NCI-H146 (cell line): ENCODE measurements at regions not wholly inside any gene's neighbourhood (a gene's known extent, or its start where the extent isn't known, plus 50 kb on each side); places are given as distances from the start of the nearest gene placed in this dataset.

Experiments
- DNase-seq: peaks from one replicate; lab custom pipeline; 2025; lab: John Stamatoyannopoulos, UW

DNA sequence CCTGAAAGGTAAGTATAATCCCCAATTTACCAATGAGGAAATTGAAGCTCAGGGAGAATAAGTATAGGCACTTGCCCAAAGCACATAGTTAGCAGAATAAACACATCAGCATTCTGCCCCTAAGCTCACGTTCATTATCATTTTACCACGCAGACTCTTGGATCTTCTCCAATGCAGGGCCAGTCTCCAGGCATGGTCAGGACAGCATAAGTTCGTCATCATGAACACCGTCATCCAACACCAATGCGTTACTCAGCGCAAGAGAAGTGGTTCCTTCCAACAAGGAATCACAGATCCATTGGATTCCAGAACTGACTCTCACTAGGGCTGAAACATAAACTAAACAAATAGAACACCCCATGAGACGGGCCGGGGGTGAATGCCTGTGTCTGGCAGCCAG, 86.5 kb upstream of the GPM6B start:
- DNase-seq: no peak

DNA sequence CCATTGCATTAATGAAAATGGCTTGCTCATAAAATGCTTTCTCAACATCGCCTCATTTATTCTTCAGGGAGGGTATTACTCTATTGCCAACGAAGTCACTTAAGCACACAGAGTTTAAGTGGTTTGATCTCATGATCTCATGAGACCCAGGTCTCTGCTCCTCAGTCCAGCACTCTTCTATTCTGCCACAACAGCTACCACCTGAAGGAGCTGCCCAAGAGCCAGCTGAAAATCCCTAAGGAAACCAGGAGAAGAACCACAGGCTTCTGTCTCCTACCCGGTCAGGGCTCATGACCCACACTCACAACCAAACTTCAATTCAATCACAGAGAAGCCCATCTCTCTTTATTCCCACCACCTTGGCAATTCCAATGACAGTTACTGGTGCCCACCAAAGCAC, 85.5 kb upstream of the GPM6B start:
- no peak for DNase-seq

DNA sequence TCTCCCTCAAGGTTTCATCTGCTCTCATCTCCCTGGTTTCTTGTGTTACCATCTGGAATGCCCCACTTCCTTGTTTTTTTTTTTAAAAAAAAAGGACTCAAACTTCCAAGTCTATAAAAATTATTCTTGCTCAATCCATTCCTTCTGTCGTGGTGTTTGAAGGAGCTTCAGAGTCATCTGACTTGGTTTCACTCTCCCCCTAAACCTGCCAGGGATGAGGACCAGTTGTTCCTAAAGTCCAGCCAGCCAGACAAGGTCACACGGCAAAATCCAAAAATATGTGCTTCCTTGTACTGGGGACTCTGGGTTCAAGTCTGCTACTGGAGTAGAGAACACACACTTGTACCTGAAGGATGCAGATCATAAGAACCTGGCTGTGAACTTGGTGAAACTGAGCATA, 84.5 kb upstream of the GPM6B start:
- no peak for DNase-seq

DNA sequence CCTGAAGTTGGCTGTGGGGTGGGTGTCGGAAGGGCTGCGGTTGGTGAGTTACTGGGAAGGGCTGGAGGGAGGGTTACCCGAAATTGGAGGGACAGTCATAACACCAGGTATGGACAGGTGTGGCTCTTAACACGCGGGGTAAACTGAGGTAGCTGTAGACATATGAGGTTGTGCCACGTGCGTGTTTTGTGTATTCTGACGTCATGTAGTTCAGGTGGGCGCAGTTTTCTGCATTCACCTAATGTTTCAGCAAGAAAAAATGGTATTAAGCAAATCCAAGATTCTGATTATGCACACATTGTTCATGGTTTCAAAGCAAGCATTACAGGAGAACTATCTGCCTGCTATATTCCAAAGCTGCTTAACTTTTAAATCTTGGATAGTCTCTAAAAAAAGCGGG, 83.5 kb upstream of the GPM6B start:
- DNase-seq: no peak

DNA sequence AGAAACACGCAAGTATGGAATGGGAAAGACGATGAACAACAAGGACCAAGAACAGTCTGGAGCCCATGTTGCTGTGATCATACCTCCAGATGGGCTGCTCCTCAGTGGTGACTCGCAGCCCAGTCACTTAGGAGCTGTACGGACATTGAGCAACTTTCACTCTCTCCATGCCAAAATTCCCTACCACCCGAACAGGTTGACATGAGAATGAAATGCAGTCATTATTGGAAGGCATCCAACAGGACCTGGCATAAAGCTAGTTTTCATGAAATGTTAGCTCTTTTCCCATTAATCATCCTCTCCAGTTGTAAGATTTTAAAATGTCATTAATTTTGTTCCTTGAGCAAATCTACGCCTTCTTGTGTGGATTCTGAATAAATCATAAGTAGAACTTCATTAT, 82.7 kb upstream of the GPM6B start:
- DNase-seq: no peak

DNA sequence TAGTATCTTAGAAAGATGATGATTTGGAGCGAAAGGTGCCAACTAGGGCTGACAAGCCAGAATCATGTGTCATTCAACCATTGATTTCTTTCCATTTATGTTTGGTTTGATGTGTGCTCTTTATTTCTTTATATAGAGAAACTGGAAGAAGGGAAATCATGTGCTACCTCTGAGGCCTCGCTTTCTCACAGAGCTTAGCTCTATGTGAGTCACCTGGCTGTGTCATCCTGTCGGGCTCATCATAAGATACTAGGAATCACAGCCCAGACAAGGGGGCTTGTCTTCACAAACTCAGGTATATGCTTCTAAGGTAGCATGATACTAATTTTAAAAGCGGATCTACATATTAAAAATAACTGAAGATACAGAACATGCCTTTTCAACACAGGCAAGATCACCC, 81.7 kb upstream of the GPM6B start:
- DNase-seq: no peak

DNA sequence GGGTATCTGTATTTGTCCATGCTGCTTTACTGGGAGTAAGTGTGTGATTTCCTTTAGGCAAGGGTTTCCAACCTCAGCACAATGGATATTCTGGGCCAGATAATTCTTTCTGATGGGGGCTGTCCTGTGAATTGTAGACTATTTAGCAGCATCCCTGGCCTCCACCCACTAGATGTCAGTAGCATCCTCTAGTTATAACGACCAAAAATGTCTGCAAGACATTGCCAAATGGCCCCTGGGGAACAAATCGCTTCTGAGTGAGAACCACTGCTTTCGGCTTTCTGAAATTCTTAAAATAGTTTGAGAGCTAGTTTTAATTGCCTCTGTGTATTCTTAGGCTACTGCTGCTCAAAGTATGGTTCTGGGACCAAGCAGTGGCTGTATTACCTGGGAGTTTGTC, 81.2 kb upstream of the GPM6B start:
- no peak for DNase-seq

DNA sequence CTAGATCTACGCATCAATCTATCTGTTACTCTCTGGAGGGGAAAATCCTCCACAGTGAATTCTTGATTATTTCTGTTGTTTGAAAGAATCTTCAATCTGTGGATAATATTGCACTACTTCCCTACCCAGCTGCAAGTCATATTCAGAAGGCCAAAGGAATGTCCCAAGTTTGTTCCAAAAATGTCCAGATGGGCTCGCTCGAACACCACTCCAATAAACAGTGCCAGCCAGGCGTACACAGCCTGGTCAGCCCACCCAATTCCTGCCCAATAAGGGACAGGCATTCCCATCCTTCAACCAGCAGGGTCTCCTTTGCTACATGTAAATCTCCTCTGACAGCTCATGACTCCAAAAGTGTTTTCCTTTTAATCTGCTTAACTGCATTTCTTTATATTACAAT, 80.7 kb upstream of the GPM6B start:
- no peak for DNase-seq

DNA sequence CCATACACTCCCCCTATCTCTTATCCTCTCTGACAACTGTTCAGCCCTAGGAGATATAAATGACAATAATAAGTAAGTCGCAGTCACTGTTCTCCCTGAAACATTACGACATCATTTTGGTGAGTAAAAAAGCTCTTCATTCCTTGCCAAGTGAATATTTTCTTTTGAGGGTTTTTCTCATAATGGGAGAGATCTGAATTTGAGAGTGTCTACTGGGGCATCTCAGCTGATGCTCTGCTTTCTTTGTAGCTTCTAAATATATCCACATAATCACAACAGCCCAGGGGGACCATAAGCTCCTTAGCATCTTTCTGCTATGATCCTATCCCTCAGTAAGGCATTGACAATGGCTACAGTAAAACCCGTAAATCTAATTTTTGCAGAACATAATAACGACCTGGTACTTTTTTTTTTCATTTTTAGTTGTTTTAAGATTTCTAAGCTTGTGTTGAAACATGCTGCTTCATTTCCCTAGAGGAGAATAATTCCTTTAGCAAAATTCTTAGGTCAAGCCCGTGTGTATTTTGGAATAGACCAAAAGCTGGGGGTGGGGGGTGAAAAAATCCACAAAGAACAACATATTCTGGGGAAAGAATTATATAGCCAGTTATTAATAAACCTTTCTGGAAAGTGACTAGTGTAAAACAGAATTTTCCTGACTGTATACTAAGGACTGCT, 78.1 kb upstream of the GPM6B start:
- no peak for DNase-seq

DNA sequence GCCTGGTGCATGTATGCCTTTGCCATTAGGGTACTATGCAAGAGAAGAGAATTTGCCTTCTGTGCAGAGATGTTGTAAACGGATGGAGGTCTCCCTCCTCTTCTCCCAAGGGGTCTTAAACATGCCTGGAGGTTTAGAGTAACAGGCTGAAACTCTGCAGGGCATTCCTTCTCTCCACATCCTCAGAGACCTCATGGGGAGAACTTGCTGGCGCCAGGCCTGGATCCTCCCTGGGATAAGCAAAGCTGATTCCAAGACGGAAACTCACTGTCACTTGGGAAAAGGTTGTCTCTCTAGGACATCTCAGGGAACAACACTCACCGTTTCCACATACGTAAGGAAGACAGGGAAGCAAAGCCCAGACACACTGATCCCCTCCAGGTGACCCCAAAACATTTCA, 76.9 kb upstream of the GPM6B start:
- no peak for DNase-seq

DNA sequence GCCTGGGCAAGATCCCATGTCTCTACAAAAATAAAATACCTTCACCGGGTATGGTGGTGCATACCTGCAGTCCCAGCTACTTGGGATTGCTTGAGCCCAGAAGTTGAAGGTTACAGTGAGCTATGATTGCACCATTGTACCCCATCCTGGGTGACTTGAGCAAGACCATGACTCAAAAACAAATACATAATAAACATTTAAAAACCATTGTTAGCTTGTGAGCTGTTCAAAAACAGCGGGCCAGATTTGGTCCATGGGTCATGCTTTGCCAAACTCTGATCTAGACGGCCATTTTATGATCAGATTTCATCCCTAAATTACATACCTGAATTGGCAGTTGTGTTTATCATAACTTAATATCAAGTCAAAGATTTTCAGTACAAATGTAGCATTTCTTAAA, 76.0 kb upstream of the GPM6B start:
- DNase-seq: no peak

DNA sequence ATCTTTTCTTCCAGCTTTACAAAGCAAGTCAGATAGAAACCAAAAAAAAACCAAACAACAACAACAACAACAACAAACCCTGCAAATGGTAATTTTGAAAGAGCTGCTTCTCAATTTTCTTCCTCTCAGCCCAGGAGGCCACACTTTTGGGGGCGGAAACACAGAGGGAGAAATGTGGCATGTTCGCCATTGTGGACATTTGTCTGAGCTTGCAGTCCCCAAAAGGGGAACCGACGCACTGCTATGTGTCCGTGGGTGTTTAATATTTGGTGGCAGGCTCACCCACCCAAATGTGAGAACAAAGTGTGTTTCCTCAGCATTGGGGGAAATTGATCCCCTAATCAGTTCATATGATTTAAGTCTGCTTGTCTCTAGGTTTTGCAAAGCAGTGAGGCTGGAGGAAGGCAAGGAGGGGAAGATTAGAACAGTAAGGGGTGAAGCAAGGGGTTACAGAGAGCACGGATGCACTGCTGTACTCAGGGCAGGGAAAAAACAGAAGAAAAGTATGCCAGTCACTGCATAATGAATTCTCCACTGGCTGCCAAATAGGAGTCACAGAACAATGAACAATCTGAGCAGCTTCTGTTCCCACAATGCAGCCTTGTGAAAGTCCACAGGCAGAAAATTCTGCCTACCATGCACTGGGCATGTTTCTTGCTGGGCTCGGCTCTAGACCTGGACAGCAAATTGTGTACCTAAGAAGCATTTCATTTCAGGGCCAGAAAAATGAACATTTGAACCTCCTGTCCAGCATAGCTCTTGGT, 74.7 kb upstream of the GPM6B start:
- DNase-seq: no peak

DNA sequence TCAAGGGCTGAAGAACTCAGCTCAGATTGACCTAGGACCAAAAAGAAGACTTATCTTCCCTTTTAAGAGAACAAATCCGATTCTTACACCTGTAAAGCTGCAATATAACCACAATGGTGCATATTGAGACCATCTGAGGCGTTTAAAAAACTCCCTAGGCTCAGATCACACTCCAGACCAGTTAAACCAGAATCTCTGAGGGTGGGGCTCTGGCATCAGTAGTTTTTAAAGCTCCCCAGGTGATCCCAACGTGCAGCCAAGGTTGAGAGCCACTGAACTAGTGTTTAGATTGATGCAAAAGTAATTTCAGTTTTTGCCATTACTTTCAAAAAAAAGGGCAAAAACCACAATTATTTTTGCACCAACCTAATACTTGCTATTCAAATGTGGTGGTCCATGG, 73.9 kb upstream of the GPM6B start:
- DNase-seq: no peak

DNA sequence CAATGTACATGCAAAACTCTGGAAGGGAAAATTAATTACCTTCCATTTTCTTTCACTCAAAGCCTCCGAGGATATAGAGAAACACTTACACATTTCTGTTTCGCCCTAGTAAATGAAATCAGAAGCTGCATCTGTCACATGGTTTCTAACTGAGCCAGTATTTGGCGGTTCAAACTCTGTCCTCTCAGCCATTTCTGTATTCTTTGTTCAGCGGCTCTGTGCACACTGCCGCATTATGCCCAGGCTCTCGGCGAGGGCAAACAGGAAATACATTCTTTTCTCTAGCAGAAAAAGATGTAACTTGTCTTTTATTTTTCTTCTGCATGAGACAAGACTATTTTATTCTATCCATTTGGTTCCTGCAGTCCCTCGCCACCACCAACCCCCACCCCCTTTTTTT, 71.4 kb upstream of the GPM6B start:
- DNase-seq: no peak

DNA sequence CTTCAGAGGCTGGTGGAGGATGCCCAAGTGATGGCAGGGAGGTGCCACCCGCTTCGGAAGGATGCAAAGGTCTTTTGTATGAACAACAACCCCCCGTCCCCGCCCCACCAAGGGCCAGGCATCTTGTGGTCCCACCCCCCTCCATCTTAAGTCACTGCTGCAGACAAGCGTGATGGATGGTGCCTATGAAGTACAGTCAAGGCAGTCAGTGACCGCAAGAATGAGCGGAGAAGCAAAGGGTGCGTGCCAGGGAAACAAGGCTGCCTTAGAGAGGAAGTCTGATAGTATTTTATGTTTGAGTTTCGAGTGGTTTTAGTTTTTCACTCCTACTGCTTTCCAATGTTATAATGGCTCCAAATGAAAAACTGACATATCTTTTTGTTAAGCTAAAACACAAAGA, 68.7 kb upstream of the GPM6B start:
- DNase-seq: no peak

DNA sequence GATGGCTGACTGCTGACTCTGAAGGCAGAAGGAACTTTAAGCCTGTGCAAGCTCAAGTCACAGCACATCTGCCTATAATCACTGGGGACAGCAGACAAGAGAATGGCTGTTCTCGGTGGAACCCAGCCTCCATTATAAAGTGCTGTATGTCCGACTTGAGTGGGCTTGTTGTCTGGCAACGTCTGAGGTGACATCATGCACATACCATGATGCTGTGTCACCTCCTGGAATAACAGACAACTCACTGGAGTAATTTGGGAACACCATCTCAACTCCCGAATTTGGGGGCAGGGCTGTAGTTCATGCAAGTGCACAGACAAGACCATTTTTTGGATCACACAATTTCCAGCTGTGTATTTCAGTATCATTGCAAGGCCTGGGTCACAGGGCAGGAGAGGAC, 59.8 kb upstream of the GPM6B start:
- no peak for DNase-seq

DNA sequence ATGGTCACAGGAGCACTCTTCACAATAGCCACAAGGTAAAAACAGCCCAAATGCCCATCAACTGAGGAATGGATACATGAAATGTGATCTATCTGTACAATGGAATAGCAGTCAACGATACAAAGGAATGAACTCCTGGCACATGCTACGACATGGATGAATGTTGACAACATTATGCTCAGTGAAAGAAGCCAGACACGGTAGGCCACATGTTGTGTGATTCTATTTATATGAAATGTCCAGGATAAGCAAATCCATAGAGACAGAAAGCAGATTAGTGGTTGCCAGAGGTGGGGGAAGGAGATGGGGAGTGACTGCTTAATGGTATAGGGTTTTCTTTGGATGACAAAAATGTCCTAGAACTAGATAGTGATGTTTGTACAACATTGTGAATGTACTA, 58.7 kb upstream of the GPM6B start:
- no peak for DNase-seq

DNA sequence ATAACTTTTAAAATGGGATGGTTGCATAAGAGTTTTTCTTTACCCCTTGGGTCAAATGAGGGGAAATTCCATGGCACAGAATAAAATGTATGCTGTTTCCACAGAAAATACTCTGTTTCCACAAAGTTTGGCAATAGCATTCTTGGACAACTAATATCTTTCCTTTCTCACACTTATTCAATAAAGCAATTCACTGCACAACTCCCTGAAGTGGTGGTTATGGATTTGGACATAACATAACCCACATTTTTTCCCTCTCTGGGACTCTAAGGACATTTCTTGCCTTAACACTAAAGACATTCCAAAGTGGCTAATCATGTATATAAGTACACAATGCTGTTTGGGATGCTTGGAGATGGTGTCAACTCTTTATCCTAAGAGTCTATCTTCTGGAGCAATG, 51.7 kb upstream of the GPM6B start:
- DNase-seq: no peak
